GM06990 (cell line): ENCODE measurements at regions not wholly inside any gene's neighbourhood (a gene's known extent, or its start where the extent isn't known, plus 50 kb on each side); places are given as distances from the start of the nearest gene placed in this dataset.

Source experiments
- DNase-seq: peaks from one replicate; pipeline ENCODE4 v3.0.0-alpha.2; 2011; ENCODE audit not compliant: insufficient read length; ENCODE audit errors: extremely low read depth
- H3K27me3 ChIP-seq: replicated peaks from 2 replicates; pipeline ENCODE4 v1.6.0; 2011; ENCODE audit warnings: low read length; ENCODE audit not compliant: control insufficient read depth, insufficient read depth
- H3K36me3 ChIP-seq: 2 replicates; pipeline ENCODE4 v1.5.1; 2011; ENCODE audit warnings: low read length; ENCODE audit not compliant: control insufficient read depth, insufficient read depth
- H3K4me3 ChIP-seq: replicated peaks from 2 replicates; pipeline ENCODE4 v1.5.1; 2011; ENCODE audit warnings: low read depth, mild to moderate bottlenecking, control low read depth, low read length
- TF ChIP-seq, protein P1 (sequence below): IDR thresholded peaks from 2 replicates; pipeline ENCODE4 v1.5.1; 2011; ENCODE audit warnings: low read length, control low read depth, mild to moderate bottlenecking, inconsistent platforms; ENCODE audit not compliant: insufficient read depth, poor library complexity, severe bottlenecking

GRCh38 chr3:64352639-64352992 is 127.3 kb upstream of the PRICKLE2 start:
- Histone ChIP-seq H3K27me3 (no peaks in the 10 kb centered on the region), H3K36me3 (no peaks in the 10 kb centered on the region), H3K4me3 (no peak overlapping the region)
- TF ChIP-seq, protein P1, sequence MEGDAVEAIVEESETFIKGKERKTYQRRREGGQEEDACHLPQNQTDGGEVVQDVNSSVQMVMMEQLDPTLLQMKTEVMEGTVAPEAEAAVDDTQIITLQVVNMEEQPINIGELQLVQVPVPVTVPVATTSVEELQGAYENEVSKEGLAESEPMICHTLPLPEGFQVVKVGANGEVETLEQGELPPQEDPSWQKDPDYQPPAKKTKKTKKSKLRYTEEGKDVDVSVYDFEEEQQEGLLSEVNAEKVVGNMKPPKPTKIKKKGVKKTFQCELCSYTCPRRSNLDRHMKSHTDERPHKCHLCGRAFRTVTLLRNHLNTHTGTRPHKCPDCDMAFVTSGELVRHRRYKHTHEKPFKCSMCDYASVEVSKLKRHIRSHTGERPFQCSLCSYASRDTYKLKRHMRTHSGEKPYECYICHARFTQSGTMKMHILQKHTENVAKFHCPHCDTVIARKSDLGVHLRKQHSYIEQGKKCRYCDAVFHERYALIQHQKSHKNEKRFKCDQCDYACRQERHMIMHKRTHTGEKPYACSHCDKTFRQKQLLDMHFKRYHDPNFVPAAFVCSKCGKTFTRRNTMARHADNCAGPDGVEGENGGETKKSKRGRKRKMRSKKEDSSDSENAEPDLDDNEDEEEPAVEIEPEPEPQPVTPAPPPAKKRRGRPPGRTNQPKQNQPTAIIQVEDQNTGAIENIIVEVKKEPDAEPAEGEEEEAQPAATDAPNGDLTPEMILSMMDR = no peak
- DNase-seq = no peak

DNA sequence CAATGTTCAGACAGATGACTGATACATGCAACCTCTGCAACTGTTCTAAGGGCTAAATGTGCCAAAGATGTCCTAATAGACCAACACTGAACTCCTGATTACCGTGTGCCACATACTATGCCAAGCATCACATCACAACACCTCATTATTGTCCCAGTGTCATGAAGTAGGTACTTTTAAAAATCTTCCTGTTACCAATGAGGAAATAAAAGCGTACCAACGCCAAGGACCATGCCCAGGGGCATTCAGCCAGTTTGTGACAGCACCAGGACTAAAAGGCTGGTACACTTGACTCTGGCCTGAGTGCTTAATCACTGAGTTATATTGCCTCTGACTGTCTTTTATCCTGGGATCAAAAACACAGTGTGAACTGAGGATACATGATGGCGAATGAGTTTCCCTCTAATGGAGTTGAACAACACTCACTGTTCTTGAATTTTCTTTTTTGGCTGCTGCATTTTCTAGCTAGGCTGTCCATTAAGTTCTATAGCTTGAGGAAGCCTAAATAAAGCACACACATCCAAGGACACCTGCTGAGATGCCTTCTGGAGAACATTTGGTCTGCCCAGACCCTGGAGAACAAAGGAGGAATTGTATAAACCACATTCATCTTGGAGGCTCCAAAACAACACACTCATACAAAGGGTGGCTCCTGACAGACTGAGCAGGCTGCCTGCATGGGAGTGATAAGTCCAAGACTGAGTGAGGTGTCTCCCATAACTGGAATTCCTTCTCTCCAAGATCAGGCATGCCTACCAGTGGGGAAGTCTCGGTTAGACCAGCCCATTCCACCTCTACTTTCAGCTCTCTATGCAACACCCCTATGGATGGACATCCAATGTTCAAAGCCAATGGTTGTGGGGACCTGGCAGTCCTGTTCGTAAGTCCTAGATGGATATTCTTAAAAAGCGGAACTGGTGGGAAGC is 126.7 kb upstream of the PRICKLE2 start:
- H3K27me3 ChIP-seq = no peaks in the 10 kb centered on the region
- no peaks in the 10 kb centered on the region for H3K36me3 ChIP-seq
- TF ChIP-seq, protein P1 = no peak
- no peak overlapping the region for H3K4me3 ChIP-seq
- DNase-seq = no peak

GRCh38 chr3:64349551-64349950 is 124.3 kb upstream of the PRICKLE2 start:
- no peak for DNase-seq
- H3K27me3 ChIP-seq = no peaks in the 10 kb centered on the region
- no peak overlapping the region for H3K4me3 ChIP-seq
- TF ChIP-seq, protein P1 = no peak
- no peaks in the 10 kb centered on the region for H3K36me3 ChIP-seq

DNA sequence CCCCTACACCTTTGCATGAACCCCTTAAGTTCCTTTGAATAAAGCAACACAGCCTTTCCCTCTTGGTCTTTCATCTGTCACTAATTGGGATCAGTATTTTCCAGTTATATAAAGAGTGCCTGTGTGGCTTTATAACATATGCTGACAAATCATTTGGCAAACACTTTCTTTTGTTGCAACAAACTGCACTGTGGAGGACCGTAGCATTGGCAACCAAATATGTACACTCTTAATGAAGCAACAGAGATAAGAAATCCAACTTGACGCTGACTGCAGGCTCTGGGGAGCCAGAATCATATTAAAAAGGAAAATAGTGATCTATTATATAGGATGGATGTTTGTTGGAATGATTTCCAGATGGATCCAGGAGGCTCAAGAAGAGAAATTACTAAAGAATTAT is 120.1 kb upstream of the PRICKLE2 start:
- no peak for DNase-seq
- Histone ChIP-seq H3K4me3 (no peak overlapping the region), H3K36me3 (no peaks in the 10 kb centered on the region), H3K27me3 (no peaks in the 10 kb centered on the region)
- TF ChIP-seq, protein P1 = no peak

GRCh38 chr3:64344721-64345207 is 119.5 kb upstream of the PRICKLE2 start:
- no peaks in the 10 kb centered on the region for H3K27me3 ChIP-seq
- TF ChIP-seq, protein P1 = no peak
- no peaks in the 10 kb centered on the region for H3K36me3 ChIP-seq
- no peak for DNase-seq
- H3K4me3 ChIP-seq = no peak overlapping the region
